ENCODE measurements at regions not wholly inside any gene's neighbourhood (a gene's known extent, or its start where the extent isn't known, plus 50 kb on each side); places are given as distances from the start of the nearest gene placed in this dataset.

- Mint-ChIP-seq H3K27me3 (ENCODE audit: low read depth, poor library complexity) (no peaks in the 10 kb centered on the region), H3K9me3 (no peaks in the 10 kb centered on the region), H3K4me1 (no peaks in the 10 kb centered on the region), H3K27ac (no peak overlapping the region), H3K4me3 (no peak overlapping the region), H3K36me3 (ENCODE audit: low read depth) (no peaks in the 10 kb centered on the region)
- DNase-seq: no peak
- no peak for TF ChIP-seq CTCF (IDR thresholded peaks at IDR 0.05)
Measured at GRCh38 chr3:104750581-104750980, 616.1 kb upstream of the ALCAM start.

- Mint-ChIP-seq H3K9me3 (peaks cover 4% of the 10 kb centered on the region), H3K27me3 (ENCODE audit: low read depth, poor library complexity) (no peaks in the 10 kb centered on the region), H3K36me3 (ENCODE audit: low read depth) (no peaks in the 10 kb centered on the region), H3K27ac (no peak overlapping the region), H3K4me3 (no peak overlapping the region), H3K4me1 (no peaks in the 10 kb centered on the region)
- no peak for TF ChIP-seq CTCF (IDR thresholded peaks at IDR 0.05)
- DNase-seq: no peak
Measured at GRCh38 chr3:104755791-104756190, 610.9 kb upstream of the ALCAM start.

GRCh38 chr3:104763007-104763406 is 603.7 kb upstream of the ALCAM start:
- Mint-ChIP-seq H3K36me3 (ENCODE audit: low read depth) (no peaks in the 10 kb centered on the region), H3K4me1 (no peaks in the 10 kb centered on the region), H3K27ac (no peak overlapping the region), H3K4me3 (no peak overlapping the region), H3K9me3 (no peaks in the 10 kb centered on the region), H3K27me3 (ENCODE audit: low read depth, poor library complexity) (no peaks in the 10 kb centered on the region)
- no peak for DNase-seq
- TF ChIP-seq CTCF (IDR thresholded peaks at IDR 0.05): no peak

GRCh38 chr3:104764496-104764895 is 602.2 kb upstream of the ALCAM start:
- Mint-ChIP-seq H3K4me1 (no peaks in the 10 kb centered on the region), H3K36me3 (ENCODE audit: low read depth) (no peaks in the 10 kb centered on the region), H3K27ac (no peak overlapping the region), H3K27me3 (ENCODE audit: low read depth, poor library complexity) (no peaks in the 10 kb centered on the region), H3K9me3 (no peaks in the 10 kb centered on the region), H3K4me3 (no peak overlapping the region)
- TF ChIP-seq CTCF (IDR thresholded peaks at IDR 0.05): no peak
- DNase-seq: no peak

DNA sequence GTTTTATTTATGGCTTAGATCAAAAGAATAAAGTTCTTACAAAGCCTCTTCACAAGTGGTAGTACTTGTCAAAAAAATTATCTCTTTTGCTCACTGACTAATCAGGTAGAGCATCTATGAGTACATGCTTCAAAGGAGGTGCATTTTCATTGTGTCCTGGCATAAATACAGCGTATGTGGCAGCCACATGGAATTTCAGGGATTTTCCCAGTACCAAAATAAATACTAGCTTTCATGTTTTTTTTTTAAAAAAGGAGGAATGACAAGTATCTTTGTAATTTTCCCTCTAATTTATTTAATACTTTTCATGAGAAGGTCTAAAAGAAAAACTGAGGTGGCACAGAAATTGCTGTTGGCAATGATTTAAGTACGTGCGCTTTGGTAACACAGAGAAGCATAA is 597.8 kb upstream of the ALCAM start:
- Mint-ChIP-seq H3K4me1 (no peaks in the 10 kb centered on the region), H3K27ac (no peak overlapping the region), H3K9me3 (no peaks in the 10 kb centered on the region), H3K36me3 (ENCODE audit: low read depth) (no peaks in the 10 kb centered on the region), H3K27me3 (ENCODE audit: low read depth, poor library complexity) (no peaks in the 10 kb centered on the region), H3K4me3 (no peak overlapping the region)
- no peak for TF ChIP-seq CTCF (IDR thresholded peaks at IDR 0.05)
- DNase-seq: no peak

- no peak overlapping the region for H3K4me3 Mint-ChIP-seq
- H3K36me3 Mint-ChIP-seq (ENCODE audit: low read depth): no peaks in the 10 kb centered on the region
- peaks cover 7% of the 10 kb centered on the region for H3K9me3 Mint-ChIP-seq
- peaks cover 8% of the 10 kb centered on the region for H3K4me1 Mint-ChIP-seq
- no peak overlapping the region for H3K27ac Mint-ChIP-seq
- TF ChIP-seq CTCF (IDR thresholded peaks at IDR 0.05): no peak
- no peak for DNase-seq
- H3K27me3 Mint-ChIP-seq (ENCODE audit: low read depth, poor library complexity): peaks cover 3% of the 10 kb centered on the region
Measured at GRCh38 chr3:104779324-104779723, 587.4 kb upstream of the ALCAM start.
